H9 (cell line): ENCODE measurements at regions not wholly inside any gene's neighbourhood (a gene's known extent, or its start where the extent isn't known, plus 50 kb on each side); places are given as distances from the start of the nearest gene placed in this dataset.

Experiments used
- DNase-seq: peaks from one replicate; pipeline ENCODE4 v3.0.0-alpha.2; 2017
- H2AFZ ChIP-seq: one replicate; pipeline ENCODE4 v1.6.1; 2013; ENCODE audit warnings: mild to moderate bottlenecking, low read length, control low read depth, moderate library complexity
- H2AK5ac ChIP-seq: 2 replicates; pipeline ENCODE4 v1.6.1; 2013; ENCODE audit warnings: low read length, control low read depth, mixed read lengths; ENCODE audit not compliant: insufficient read length
- H2BK120ac ChIP-seq: one replicate; pipeline ENCODE4 v1.6.1; 2013; ENCODE audit warnings: low read depth, mild to moderate bottlenecking, low read length, control low read depth, inconsistent platforms; ENCODE audit not compliant: poor library complexity, severe bottlenecking
- H2BK12ac ChIP-seq: 2 replicates; pipeline ENCODE4 v1.6.1; 2013; ENCODE audit warnings: low read length, control low read depth, mixed read lengths, low read depth; ENCODE audit not compliant: insufficient read length
- H2BK15ac ChIP-seq: 2 replicates; pipeline ENCODE4 v1.6.1; 2013; ENCODE audit warnings: low read depth, low read length, control low read depth
- H2BK20ac ChIP-seq: one replicate; pipeline ENCODE4 v1.6.1; 2013; ENCODE audit warnings: low read depth, mild to moderate bottlenecking, low read length, control low read depth, inconsistent platforms; ENCODE audit not compliant: poor library complexity, severe bottlenecking
- H2BK5ac ChIP-seq: 2 replicates; pipeline ENCODE4 v1.6.1; 2013; ENCODE audit warnings: low read length, control low read depth, mixed read lengths; ENCODE audit not compliant: insufficient read length
- H3K14ac ChIP-seq: 2 replicates; pipeline ENCODE4 v1.6.1; 2013; ENCODE audit warnings: low read length, control low read depth; ENCODE audit not compliant: insufficient read depth
- H3K18ac ChIP-seq: 2 replicates; pipeline ENCODE4 v1.6.1; 2013; ENCODE audit warnings: low read depth, mild to moderate bottlenecking, mixed read lengths, low read length, control low read depth; ENCODE audit not compliant: insufficient read length
- H3K23ac ChIP-seq: 2 replicates; pipeline ENCODE4 v1.6.1; 2013; ENCODE audit warnings: low read length, control low read depth, mixed read lengths, low read depth; ENCODE audit not compliant: insufficient read length
- H3K23me2 ChIP-seq: 2 replicates; pipeline ENCODE4 v1.6.1; 2013; ENCODE audit warnings: low read depth, mild to moderate bottlenecking, mixed read lengths, low read length, control low read depth; ENCODE audit not compliant: insufficient read length, poor library complexity, severe bottlenecking
- H3K27ac ChIP-seq: 2 replicates; pipeline ENCODE4 v1.5.1; 2013; ENCODE audit warnings: low read length, control low read depth, mixed read lengths, low read depth; ENCODE audit not compliant: insufficient read length
- H3K27me3 ChIP-seq: 2 replicates; pipeline ENCODE4 v1.6.1; 2013; ENCODE audit warnings: low read length, control low read depth, inconsistent platforms; ENCODE audit not compliant: insufficient read depth
- H3K4ac ChIP-seq: 2 replicates; pipeline ENCODE4 v1.6.1; 2013; ENCODE audit warnings: low read depth, mild to moderate bottlenecking, control low read depth, inconsistent platforms, low read length, moderate library complexity
- H3K4me1 ChIP-seq: 2 replicates; pipeline ENCODE4 v1.6.1; 2013; ENCODE audit warnings: low read length, control low read depth, inconsistent platforms; ENCODE audit not compliant: insufficient read depth
- H3K4me2 ChIP-seq: 2 replicates; pipeline ENCODE4 v1.6.1; 2013; ENCODE audit warnings: low read length, control low read depth, mixed read lengths; ENCODE audit not compliant: insufficient read length, insufficient read depth
- H3K56ac ChIP-seq: 2 replicates; pipeline ENCODE4 v1.6.1; 2013; ENCODE audit warnings: low read depth, mild to moderate bottlenecking, mixed read lengths, low read length, control low read depth; ENCODE audit not compliant: insufficient read length
- H3K79me1 ChIP-seq: 2 replicates; pipeline ENCODE4 v1.6.1; 2013; ENCODE audit warnings: low read depth, mild to moderate bottlenecking, moderate library complexity, low read length, control low read depth, inconsistent platforms; ENCODE audit not compliant: insufficient read depth, poor library complexity, severe bottlenecking
- H3K79me2 ChIP-seq: 2 replicates; pipeline ENCODE4 v1.6.1; 2013; ENCODE audit warnings: low read length, control low read depth, inconsistent platforms; ENCODE audit not compliant: insufficient read depth
- H3K9ac ChIP-seq: 2 replicates; pipeline ENCODE4 v1.6.1; 2013; ENCODE audit warnings: low read length, control low read depth, mixed read lengths; ENCODE audit not compliant: insufficient read length; ENCODE audit errors: extremely low read depth
- H3K9me3 ChIP-seq: one replicate; pipeline ENCODE4 v1.6.1; 2013; ENCODE audit warnings: low read depth, low read length, inconsistent platforms; ENCODE audit not compliant: control insufficient read depth
- H3T11ph ChIP-seq: one replicate; pipeline ENCODE4 v1.6.1; 2013; ENCODE audit warnings: mild to moderate bottlenecking, low read length, control low read depth, inconsistent platforms
- H4K20me1 ChIP-seq: one replicate; pipeline ENCODE4 v1.6.1; 2013; ENCODE audit not compliant: control insufficient read depth, insufficient read length, insufficient read depth
- H4K5ac ChIP-seq: 2 replicates; pipeline ENCODE4 v1.6.1; 2013; ENCODE audit warnings: low read depth, mild to moderate bottlenecking, mixed read lengths, low read length, control low read depth; ENCODE audit not compliant: insufficient read length
- H4K8ac ChIP-seq: replicated peaks from 2 replicates; pipeline ENCODE4 v1.6.1; 2013; ENCODE audit warnings: low read length, control low read depth, mixed read lengths, low read depth; ENCODE audit not compliant: insufficient read length
- H4K91ac ChIP-seq: 2 replicates; pipeline ENCODE4 v1.6.1; 2013; ENCODE audit warnings: low read depth, mild to moderate bottlenecking, moderate library complexity, mixed read lengths, low read length, control low read depth; ENCODE audit not compliant: insufficient read length
- H3K27ac Mint-ChIP-seq, 3 experiments: 2 replicates in 2 of 3; 3 replicates in 1 of 3; pipeline ENCODE4 v1.8.0; 2020 to 2021; ENCODE audit warnings: mixed read lengths in 3 of 3, mild to moderate bottlenecking in 1 of 3, moderate library complexity in 1 of 3
- H3K27me3 Mint-ChIP-seq: 2 replicates; pipeline ENCODE4 v1.8.0; 2021; ENCODE audit warnings: low read depth, mild to moderate bottlenecking, moderate library complexity, mixed read lengths
- H3K36me3 Mint-ChIP-seq, 3 experiments: 2 replicates in 2 of 3; 3 replicates in 1 of 3; pipeline ENCODE4 v1.8.0; 2020 to 2021; ENCODE audit warnings: low read depth in 3 of 3, mixed read lengths in 3 of 3; ENCODE audit not compliant: insufficient read depth in 1 of 3
- H3K4me1 Mint-ChIP-seq, 2 experiments: 2 replicates each; pipeline ENCODE4 v1.8.0; 2020; ENCODE audit warnings: mixed read lengths in 2 of 2
- H3K4me3 Mint-ChIP-seq, 2 experiments: 2 replicates in 1 of 2; 3 replicates in 1 of 2; pipeline ENCODE4 v1.8.0; 2020 to 2021; ENCODE audit warnings: mild to moderate bottlenecking in 2 of 2, mixed read lengths in 2 of 2, moderate library complexity in 1 of 2
- H3K9me3 Mint-ChIP-seq, 2 experiments: 2 replicates in 1 of 2; 3 replicates in 1 of 2; pipeline ENCODE4 v1.8.0; 2020; ENCODE audit warnings: mild to moderate bottlenecking in 2 of 2, mixed read lengths in 2 of 2, moderate library complexity in 1 of 2
- CTCF ChIP-seq: fragments of 200-600 bp; sonication (generic); conservative IDR thresholded peaks from 3 replicates; pipeline ENCODE4 v1.8.0; 2021; ENCODE audit warnings: antibody characterized with exemption, mild to moderate bottlenecking
- WGBS: extraction: QIAGEN DNeasy Blood & Tissue Kit; methylation state at CpG from one replicate; pipeline ENCODE4 v1.1.7; 2013; ENCODE audit warnings: missing lambda C conversion rate, low lambda C conversion rate, mixed read lengths; ENCODE audit not compliant: insufficient read length; ENCODE audit errors: extremely low coverage; 5-methylcytosine and 5-hydroxymethylcytosine counted together

DNA sequence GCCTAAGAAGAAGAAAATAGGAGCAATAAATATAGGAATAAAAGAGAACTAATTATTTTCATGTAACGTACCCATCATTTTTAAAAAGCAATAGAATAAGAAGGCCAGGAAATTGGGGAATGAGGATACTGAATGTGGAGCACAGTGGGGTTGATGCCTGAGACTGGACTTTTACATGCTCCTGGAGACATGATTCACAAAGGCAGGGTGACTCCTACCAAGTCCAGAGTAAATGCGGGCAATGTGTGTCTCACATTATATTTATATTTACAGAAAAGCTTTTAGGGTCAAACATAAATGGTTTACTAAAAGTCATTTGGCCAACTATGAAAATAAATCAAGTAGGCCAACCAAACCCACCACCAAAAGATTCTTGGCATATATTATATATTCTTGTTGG is 87.9 kb upstream of the COL5A2 start:
- WGBS, result no CpG with 5 or more reads among the region's 2 CpGs
- H3K9me3 Mint-ChIP-seq, result peaks cover 2 to 5% of the 10 kb centered on the region in 2 experiments; a peak in 3 of 5 replicates
- Histone ChIP-seq H3K27ac (no peak overlapping the region), H3T11ph (no peak overlapping the region), H2BK15ac (no peak overlapping the region), H3K79me1 (no peaks in the 10 kb centered on the region), H3K9me3 (no peaks in the 10 kb centered on the region), H3K23ac (no peak overlapping the region), H3K79me2 (no peaks in the 10 kb centered on the region), H3K23me2 (no peaks in the 10 kb centered on the region), H4K20me1 (no peaks in the 10 kb centered on the region), H3K56ac (no peak overlapping the region), H3K27me3 (no peaks in the 10 kb centered on the region), H3K18ac (no peak overlapping the region), H4K5ac (no peak overlapping the region), H2BK12ac (no peak overlapping the region), H3K4ac (no peak overlapping the region), H2BK20ac (no peak overlapping the region), H3K4me1 (no peaks in the 10 kb centered on the region), H4K91ac (no peak overlapping the region), H3K9ac (no peak overlapping the region), H4K8ac (no peak overlapping the region), H2BK120ac (no peak overlapping the region), H2BK5ac (no peak overlapping the region), H2AFZ (no peak overlapping the region), H3K14ac (no peak overlapping the region), H3K4me2 (no peak overlapping the region), H2AK5ac (no peak overlapping the region)
- H3K36me3 Mint-ChIP-seq, result peaks cover 0 to 4% (median 0%) of the 10 kb centered on the region in 3 experiments; a peak in 1 of 7 replicates
- no peak for TF ChIP-seq CTCF
- DNase-seq, result no peak
- no peak overlapping the region for H3K4me3 Mint-ChIP-seq
- no peaks in the 10 kb centered on the region for H3K4me1 Mint-ChIP-seq
- H3K27me3 Mint-ChIP-seq, result no peaks in the 10 kb centered on the region
- H3K27ac Mint-ChIP-seq, result no peak overlapping the region
